ENCODE measurements at regions not wholly inside any gene's neighbourhood (a gene's known extent, or its start where the extent isn't known, plus 50 kb on each side); places are given as distances from the start of the nearest gene placed in this dataset.

GRCh38 chr4:153945704-153946103 is 156.8 kb upstream of the SFRP2 start:
- no peak for TF ChIP-seq CTCF (IDR thresholded peaks at IDR 0.05; ENCODE audit: low read depth, low read length)
- TF ChIP-seq MAX (IDR thresholded peaks at IDR 0.05; ENCODE audit: low read depth, low read length): no peak

All from NB4 (cell line).